Body of pancreas (tissue), 4 donors: ENCODE measurements at regions not wholly inside any gene's neighbourhood (a gene's known extent, or its start where the extent isn't known, plus 50 kb on each side); places are given as distances from the start of the nearest gene placed in this dataset.
A peak's percentile ranks its signal among the peaks of the same experiment; 100 is the strongest.

Experiments used
- ATAC-seq: fragments of 150-250 bp; one replicate; pipeline ENCODE4 v1.9.1; 2016
- DNase-seq, 4 donors: peaks; one replicate each; pipeline ENCODE4 v3.0.0-alpha.2; 2019
- H3K27ac ChIP-seq, 4 donors: fragments of 200-600 bp; sonication (generic); 1 replicate in 3 of 4; 2 replicates in 1 of 4; pipeline versions ENCODE4 v1.5.1 to v1.6.1; 2016 to 2019; ENCODE audit warnings: mild to moderate bottlenecking in 1 of 4, mixed read lengths in 1 of 4, moderate library complexity in 1 of 4
- H3K27me3 ChIP-seq, 2 donors: fragments of 200-600 bp; sonication (generic); one replicate each; pipeline ENCODE4 v1.6.0; 2016; ENCODE audit warnings: mild to moderate bottlenecking in 1 of 2
- H3K36me3 ChIP-seq, 2 donors: fragments of 200-600 bp; sonication (generic); replicated peaks in 1 of 2; 2 replicates each; pipeline ENCODE4 v1.5.1; 2016; ENCODE audit warnings: low read depth in 2 of 2; ENCODE audit not compliant: insufficient read depth in 1 of 2
- H3K4me1 ChIP-seq: fragments of 200-600 bp; sonication (generic); one replicate; pipeline ENCODE4 v1.6.0; 2016
- H3K4me3 ChIP-seq, 2 donors: fragments of 200-600 bp; sonication (generic); 1 replicate in 1 of 2; 2 replicates in 1 of 2; pipeline ENCODE4 v1.5.1; 2016 to 2019
- H3K9me3 ChIP-seq, 3 donors: fragments of 200-600 bp; sonication (generic); 1 replicate in 2 of 3; 2 replicates in 1 of 3; pipeline ENCODE4 v1.5.1; 2016
- POLR2A ChIP-seq, 3 donors: fragments of 450-650 bp; IDR thresholded peaks; one replicate each; pipeline ENCODE4 v1.6.1; 2016; ENCODE audit warnings: antibody characterized with exemption in 3 of 3, mild to moderate bottlenecking in 2 of 3
- WGBS, 2 donors: methylation state at CpG; one replicate each; pipeline ENCODE4 v1.1.5; 2017; 5-methylcytosine and 5-hydroxymethylcytosine counted together
- intact Hi-C: fragments of 100-400 bp; cut with DNase I; formaldehyde crosslinking; loops from one replicate; pipeline ENCODE4 v1.15.1; 2023
- TF ChIP-seq, protein P1 (sequence below), 7 experiments: fragments of 450-650 bp in 4 of 7; fragments of 200-600 bp in 3 of 7; sonication (generic) in 3 of 7; IDR thresholded peaks; one replicate each; pipeline ENCODE4 v1.5.1; 2016 to 2019; ENCODE audit warnings: antibody characterized with exemption in 7 of 7

DNA sequence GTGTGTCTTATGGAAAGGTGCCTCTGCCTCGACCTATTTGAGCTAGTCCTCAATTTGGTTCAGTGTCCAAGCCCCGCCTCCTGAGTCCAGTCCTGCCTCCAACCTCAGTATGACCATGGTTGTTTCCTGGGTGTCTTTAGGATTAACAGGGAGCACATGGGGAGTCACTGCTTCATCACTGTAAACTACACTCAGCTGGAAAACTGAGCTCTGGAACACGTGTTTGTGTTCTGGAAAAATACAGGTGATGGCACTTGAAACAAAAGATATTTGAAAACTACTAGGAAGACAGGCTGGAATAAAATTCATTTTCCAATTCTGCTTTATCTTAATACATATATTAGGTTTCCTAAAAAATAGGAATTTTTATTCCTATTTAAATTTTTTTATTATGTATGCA is 1187.3 kb upstream of the TMEM132C start:
- no peaks in the 10 kb centered on the region for H3K36me3 ChIP-seq
- DNase-seq (no peak), ATAC-seq (no peak)
- no peak overlapping the region for H3K27ac ChIP-seq
- H3K9me3 ChIP-seq, result no peaks in the 10 kb centered on the region
- H3K27me3 ChIP-seq, result no peaks in the 10 kb centered on the region
- WGBS, 2 donors, result 53 to 82% methylated on average over 3 of the region's 3 CpGs
- no peak for TF ChIP-seq POLR2A (IDR thresholded peaks at IDR 0.05)
- TF ChIP-seq, protein P1, sequence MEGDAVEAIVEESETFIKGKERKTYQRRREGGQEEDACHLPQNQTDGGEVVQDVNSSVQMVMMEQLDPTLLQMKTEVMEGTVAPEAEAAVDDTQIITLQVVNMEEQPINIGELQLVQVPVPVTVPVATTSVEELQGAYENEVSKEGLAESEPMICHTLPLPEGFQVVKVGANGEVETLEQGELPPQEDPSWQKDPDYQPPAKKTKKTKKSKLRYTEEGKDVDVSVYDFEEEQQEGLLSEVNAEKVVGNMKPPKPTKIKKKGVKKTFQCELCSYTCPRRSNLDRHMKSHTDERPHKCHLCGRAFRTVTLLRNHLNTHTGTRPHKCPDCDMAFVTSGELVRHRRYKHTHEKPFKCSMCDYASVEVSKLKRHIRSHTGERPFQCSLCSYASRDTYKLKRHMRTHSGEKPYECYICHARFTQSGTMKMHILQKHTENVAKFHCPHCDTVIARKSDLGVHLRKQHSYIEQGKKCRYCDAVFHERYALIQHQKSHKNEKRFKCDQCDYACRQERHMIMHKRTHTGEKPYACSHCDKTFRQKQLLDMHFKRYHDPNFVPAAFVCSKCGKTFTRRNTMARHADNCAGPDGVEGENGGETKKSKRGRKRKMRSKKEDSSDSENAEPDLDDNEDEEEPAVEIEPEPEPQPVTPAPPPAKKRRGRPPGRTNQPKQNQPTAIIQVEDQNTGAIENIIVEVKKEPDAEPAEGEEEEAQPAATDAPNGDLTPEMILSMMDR (IDR thresholded peaks at IDR 0.05), result no peak
- intact Hi-C loops, result no loop called here
- H3K4me1 ChIP-seq, result no peaks in the 10 kb centered on the region
- H3K4me3 ChIP-seq, result no peak overlapping the region

DNA sequence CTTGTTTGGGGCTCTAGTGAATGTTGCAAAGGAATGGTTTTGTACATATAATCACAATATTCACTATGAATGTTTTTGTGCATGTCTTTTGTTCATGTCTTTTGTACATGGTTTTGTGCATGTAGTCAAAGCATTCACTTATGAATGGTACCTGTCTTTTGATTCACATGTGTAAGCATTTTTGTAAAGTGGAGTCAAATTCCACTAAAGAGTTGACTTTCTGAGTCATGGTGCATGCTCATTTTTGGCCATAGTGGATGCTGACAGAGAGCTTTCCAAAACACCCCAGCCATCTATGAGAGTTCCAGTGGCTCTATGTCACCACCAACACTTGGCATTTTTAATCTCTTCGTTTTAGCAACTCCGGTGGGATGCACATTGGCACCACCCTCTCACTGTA is 1185.9 kb upstream of the TMEM132C start:
- DNase-seq, result no peak
- H3K9me3 ChIP-seq, result no peaks in the 10 kb centered on the region
- TF ChIP-seq, protein P1 (IDR thresholded peaks at IDR 0.05), result no peak
- TF ChIP-seq POLR2A (IDR thresholded peaks at IDR 0.05), result no peak
- no peaks in the 10 kb centered on the region for H3K4me1 ChIP-seq
- 79 to 84% methylated on average over 2 of the region's 2 CpGs for WGBS, 2 donors
- no peaks in the 10 kb centered on the region for H3K36me3 ChIP-seq
- H3K4me3 ChIP-seq, result no peak overlapping the region
- H3K27ac ChIP-seq, result no peak overlapping the region
- intact Hi-C loops, result no loop called here
- ATAC-seq, result no peak
- no peaks in the 10 kb centered on the region for H3K27me3 ChIP-seq

DNA sequence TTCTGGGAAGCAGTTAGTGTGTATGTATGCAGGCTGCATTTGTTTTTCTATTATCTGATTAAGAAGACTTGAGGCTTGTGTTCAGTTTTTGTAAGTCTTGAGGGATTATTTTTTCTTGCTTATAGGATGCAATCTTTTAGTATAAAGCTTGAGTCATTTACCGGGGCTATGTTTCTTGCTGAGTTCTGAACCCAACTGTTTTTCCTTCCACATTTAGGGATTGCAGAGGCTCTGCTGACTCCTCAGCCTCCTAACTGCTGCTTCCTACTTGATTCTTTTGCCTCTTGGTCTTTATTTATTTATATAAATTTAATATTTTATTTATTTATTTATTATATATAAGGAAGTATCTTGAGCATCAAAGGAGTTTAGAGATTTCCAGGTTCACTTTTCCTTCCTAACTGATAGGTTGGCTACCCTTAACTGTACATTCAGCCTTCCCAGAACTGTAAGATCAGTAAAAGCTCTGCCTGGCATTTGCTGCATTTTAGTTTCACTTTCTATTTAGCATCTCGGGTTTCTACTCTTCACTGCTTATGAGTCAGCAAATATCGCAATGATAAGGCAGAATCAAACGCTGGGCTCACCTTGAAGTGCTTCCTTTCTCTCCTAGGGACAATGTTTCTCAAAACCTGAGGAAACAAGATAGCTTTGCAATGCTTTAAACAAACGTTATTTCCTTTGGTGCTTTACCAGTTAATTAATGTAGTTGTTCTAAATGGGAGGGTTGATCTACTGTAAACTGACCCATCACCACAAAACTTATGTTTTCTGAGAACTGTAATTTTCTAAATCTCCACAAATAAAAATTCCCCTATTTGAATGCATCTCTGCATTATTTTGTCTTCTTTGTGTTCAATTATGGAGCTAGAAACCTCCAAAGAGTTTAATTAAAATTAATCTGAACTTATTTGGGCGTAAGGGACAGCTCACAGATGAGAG is 1183.7 kb upstream of the TMEM132C start:
- DNase-seq, result peak in 3 of 4 donors; percentile 12 to 53 (median 13)
- TF ChIP-seq POLR2A (IDR thresholded peaks at IDR 0.05), result no peak
- TF ChIP-seq, protein P1 (IDR thresholded peaks at IDR 0.05), result no peak
- H3K36me3 ChIP-seq, result no peaks in the 10 kb centered on the region
- intact Hi-C loops, result no loop called here
- no peaks in the 10 kb centered on the region for H3K9me3 ChIP-seq
- H3K27ac ChIP-seq, result peak overlapping the region in 1 of 4 donors; percentile 52
- no peaks in the 10 kb centered on the region for H3K4me1 ChIP-seq
- H3K4me3 ChIP-seq, result no peak overlapping the region
- 24 to 25% methylated on average over 6 of the region's 6 CpGs for WGBS, 2 donors
- H3K27me3 ChIP-seq, result no peaks in the 10 kb centered on the region
- peak; percentile 87 for ATAC-seq

DNA sequence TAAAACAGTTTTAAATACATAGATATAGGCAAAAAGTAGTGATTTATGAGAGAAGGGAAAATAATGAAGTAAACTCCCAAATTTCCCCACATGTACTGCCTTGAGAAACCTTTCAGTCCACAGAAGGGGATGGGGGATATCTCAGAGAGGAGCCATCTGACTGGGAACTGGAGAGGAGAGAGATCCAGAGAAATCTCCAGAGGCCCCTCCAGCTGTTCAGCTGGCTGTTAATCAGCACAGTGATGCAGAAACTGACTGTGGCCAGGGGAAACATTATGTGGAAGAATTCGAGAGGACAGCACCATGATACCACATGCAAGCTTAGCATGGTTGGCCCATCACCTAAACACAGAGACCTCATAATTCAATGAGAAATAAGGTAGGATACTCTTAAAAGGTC is 1165.9 kb upstream of the TMEM132C start:
- ATAC-seq, result no peak
- no peak overlapping the region for H3K4me3 ChIP-seq

More for the DNA sequence above, 1165.9 kb upstream of the TMEM132C start:
- 50 to 59% methylated on average over 1 of the region's 1 CpG for whole genome bisulfite sequencing, 2 donors
- Histone ChIP-seq H3K27me3 (no peaks in the 10 kb centered on the region), H3K9me3 (no peaks in the 10 kb centered on the region), H3K27ac (no peak overlapping the region), H3K36me3 (no peaks in the 10 kb centered on the region), H3K4me1 (no peaks in the 10 kb centered on the region)
- intact Hi-C loops, result no loop called here
- no peak for DNase-seq
- TF ChIP-seq POLR2A (IDR thresholded peaks at IDR 0.05), result no peak
- TF ChIP-seq, protein P1 (IDR thresholded peaks at IDR 0.05), result no peak
